Posterior cingulate gyrus (tissue), 11 donors: ENCODE measurements at regions not wholly inside any gene's neighbourhood (a gene's known extent, or its start where the extent isn't known, plus 50 kb on each side); places are given as distances from the start of the nearest gene placed in this dataset.

Experiments
- DNase-seq, 10 donors: peaks; one replicate each; pipeline versions ENCODE4 v3.0.0 to v3.0.0-alpha.2; 2020 to 2021; ENCODE audit warnings: mixed read lengths in 3 of 10
- intact Hi-C: fragments of 100-400 bp; cut with DNase I; formaldehyde crosslinking; loops from one replicate; pipeline ENCODE4 v1.15.1; 2023

- intact Hi-C loops = no loop called here
- no peak for DNase-seq
Observed at GRCh38 chr18:72470391-72470790, 73.8 kb downstream of the CBLN2 start.

GRCh38 chr18:72468021-72468710 lies 76.0 kb downstream of the CBLN2 start:
- intact Hi-C loops = no loop called here
- DNase-seq = no peak

- intact Hi-C loops = no loop called here
- DNase-seq = peak in 4 of 10 donors; percentile 4 to 65 (median 16)
Observed at GRCh38 chr18:72460210-72460680, 83.9 kb downstream of the CBLN2 start.

- intact Hi-C loops = no loop called here
- no peak for DNase-seq
Observed at GRCh38 chr18:72458271-72458670, 85.9 kb downstream of the CBLN2 start.

- DNase-seq = no peak
- intact Hi-C loops = no loop called here
Observed at GRCh38 chr18:72456802-72457201, 87.3 kb downstream of the CBLN2 start.

- intact Hi-C loops = no loop called here
- DNase-seq = no peak
Observed at GRCh38 chr18:72452328-72452727, 91.8 kb downstream of the CBLN2 start.

- DNase-seq = no peak
- intact Hi-C loops = no loop called here
Observed at GRCh38 chr18:72444798-72445155, 99.4 kb downstream of the CBLN2 start.

GRCh38 chr18:72444111-72444797 lies 99.9 kb downstream of the CBLN2 start:
- intact Hi-C loops = no loop called here

GRCh38 chr18:72436401-72436800 lies 107.7 kb downstream of the CBLN2 start:
- intact Hi-C loops = no loop called here
- no peak for DNase-seq

More at GRCh38 chr18:72444111-72444797, 99.9 kb downstream of the CBLN2 start:
- DNase-seq = no peak

- no peak for DNase-seq
- intact Hi-C loops = no loop called here
Observed at GRCh38 chr18:72433756-72434155, 110.4 kb downstream of the CBLN2 start.

GRCh38 chr18:72427721-72428120 lies 116.4 kb downstream of the CBLN2 start:
- no peak for DNase-seq
- intact Hi-C loops = no loop called here

- intact Hi-C loops = no loop called here
- DNase-seq = no peak
Observed at GRCh38 chr18:72419914-72420313, 124.2 kb downstream of the CBLN2 start.

GRCh38 chr18:72412927-72413326 lies 131.2 kb downstream of the CBLN2 start:
- no peak for DNase-seq
- intact Hi-C loops = no loop called here

GRCh38 chr18:72411261-72411660 lies 132.9 kb downstream of the CBLN2 start:
- intact Hi-C loops = no loop called here
- no peak for DNase-seq

GRCh38 chr18:72410399-72410798 lies 133.7 kb downstream of the CBLN2 start:
- intact Hi-C loops = no loop called here

GRCh38 chr18:72409903-72410302 lies 134.2 kb downstream of the CBLN2 start:
- no peak for DNase-seq
- intact Hi-C loops = no loop called here

More at GRCh38 chr18:72410399-72410798, 133.7 kb downstream of the CBLN2 start:
- no peak for DNase-seq

- no peak for DNase-seq
Observed at GRCh38 chr18:72407048-72407447, 137.1 kb downstream of the CBLN2 start.

GRCh38 chr18:72391951-72392350 lies 152.2 kb downstream of the CBLN2 start:
- intact Hi-C loops = no loop called here
- DNase-seq = no peak

More at GRCh38 chr18:72407048-72407447, 137.1 kb downstream of the CBLN2 start:
- intact Hi-C loops = no loop called here

GRCh38 chr18:72391427-72391826 lies 152.7 kb downstream of the CBLN2 start:
- intact Hi-C loops = no loop called here
- DNase-seq = no peak

- DNase-seq = no peak
- intact Hi-C loops = no loop called here
Observed at GRCh38 chr18:72378016-72378415, 166.1 kb downstream of the CBLN2 start.

GRCh38 chr18:72376256-72376655 lies 167.9 kb downstream of the CBLN2 start:
- DNase-seq = no peak
- intact Hi-C loops = no loop called here

GRCh38 chr18:72375618-72376017 lies 168.5 kb downstream of the CBLN2 start:
- peak in 4 of 10 donors; percentile 10 to 82 (median 40) for DNase-seq
- intact Hi-C loops = no loop called here
